22Rv1 (cell line): ENCODE measurements at regions not wholly inside any gene's neighbourhood (a gene's known extent, or its start where the extent isn't known, plus 50 kb on each side); places are given as distances from the start of the nearest gene placed in this dataset.

ENCODE experiments used
- H3K27ac ChIP-seq: fragments of 450-650 bp; 2 replicates; pipeline ENCODE4 v1.5.1; 2017
- ZFX ChIP-seq: fragments of 450-650 bp; IDR thresholded peaks from 2 replicates; pipeline ENCODE4 v1.6.1; 2017; ENCODE audit warnings: antibody characterized with exemption, borderline replicate concordance
- TF ChIP-seq, protein P1 (sequence below): fragments of 450-650 bp; IDR thresholded peaks from 2 replicates; pipeline ENCODE4 v1.5.1; 2017; ENCODE audit warnings: mild to moderate bottlenecking

DNA sequence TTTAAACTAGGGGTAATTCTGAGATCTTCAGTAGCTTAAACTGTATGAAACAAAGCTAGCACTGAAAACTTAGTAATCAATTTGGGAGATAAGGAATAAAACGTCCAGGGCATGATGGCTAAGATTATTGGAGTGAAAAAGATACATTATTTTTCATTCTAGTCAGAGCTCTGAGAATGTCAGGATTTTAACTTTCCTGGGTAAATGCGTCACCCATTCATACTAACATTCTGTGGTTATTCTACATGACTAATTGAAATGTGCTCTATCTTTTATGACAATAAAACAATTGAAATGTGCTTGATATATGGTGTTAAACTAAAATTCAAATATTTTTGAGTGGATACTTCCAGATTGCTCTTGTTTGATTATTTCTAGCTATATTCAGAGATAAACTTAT is 626.0 kb downstream of the EDEM1 start:
- no peak overlapping the region for H3K27ac ChIP-seq
- TF ChIP-seq, protein P1, sequence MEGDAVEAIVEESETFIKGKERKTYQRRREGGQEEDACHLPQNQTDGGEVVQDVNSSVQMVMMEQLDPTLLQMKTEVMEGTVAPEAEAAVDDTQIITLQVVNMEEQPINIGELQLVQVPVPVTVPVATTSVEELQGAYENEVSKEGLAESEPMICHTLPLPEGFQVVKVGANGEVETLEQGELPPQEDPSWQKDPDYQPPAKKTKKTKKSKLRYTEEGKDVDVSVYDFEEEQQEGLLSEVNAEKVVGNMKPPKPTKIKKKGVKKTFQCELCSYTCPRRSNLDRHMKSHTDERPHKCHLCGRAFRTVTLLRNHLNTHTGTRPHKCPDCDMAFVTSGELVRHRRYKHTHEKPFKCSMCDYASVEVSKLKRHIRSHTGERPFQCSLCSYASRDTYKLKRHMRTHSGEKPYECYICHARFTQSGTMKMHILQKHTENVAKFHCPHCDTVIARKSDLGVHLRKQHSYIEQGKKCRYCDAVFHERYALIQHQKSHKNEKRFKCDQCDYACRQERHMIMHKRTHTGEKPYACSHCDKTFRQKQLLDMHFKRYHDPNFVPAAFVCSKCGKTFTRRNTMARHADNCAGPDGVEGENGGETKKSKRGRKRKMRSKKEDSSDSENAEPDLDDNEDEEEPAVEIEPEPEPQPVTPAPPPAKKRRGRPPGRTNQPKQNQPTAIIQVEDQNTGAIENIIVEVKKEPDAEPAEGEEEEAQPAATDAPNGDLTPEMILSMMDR: no peak
- TF ChIP-seq ZFX: no peak

DNA sequence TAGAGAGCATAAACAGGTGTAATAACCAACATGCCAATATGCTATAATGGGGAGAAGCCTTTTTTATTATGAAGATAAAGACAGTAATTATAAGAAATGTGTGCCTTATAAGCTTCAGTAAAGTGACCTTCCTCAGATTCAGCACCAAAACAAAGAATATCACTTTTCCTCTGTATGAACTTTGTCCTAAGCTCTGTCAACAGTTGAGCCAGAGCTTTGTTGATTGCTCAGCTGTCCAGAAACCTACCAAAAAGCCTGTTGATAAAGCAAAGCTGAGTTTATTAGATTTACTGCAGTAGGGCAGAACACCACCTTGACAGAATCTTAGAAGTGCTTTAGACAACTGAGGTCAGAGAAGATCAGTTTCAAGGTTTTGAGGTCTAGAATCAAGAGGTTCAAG is 635.3 kb downstream of the EDEM1 start:
- TF ChIP-seq, protein P1: no peak
- TF ChIP-seq ZFX: no peak
- H3K27ac ChIP-seq: no peak overlapping the region

DNA sequence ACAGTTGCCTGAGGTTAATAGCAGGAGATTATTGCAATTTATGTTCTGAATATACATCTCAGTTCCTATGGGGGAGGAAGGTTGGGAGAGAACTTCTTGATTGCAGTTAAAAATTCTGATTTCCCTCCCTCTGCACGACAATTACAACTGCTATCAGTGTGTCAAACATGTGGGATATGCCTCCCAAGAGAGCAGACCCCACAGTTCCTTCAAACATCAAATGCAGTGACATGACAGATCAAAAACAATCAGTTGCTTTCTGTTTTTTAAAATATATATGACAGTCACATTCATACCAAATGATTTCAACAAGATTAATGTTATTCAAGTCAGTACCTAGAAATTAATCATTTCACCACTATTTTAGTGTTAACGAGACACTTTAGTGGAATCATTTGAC is 639.0 kb downstream of the EDEM1 start:
- no peak overlapping the region for H3K27ac ChIP-seq
- TF ChIP-seq ZFX: no peak

DNA sequence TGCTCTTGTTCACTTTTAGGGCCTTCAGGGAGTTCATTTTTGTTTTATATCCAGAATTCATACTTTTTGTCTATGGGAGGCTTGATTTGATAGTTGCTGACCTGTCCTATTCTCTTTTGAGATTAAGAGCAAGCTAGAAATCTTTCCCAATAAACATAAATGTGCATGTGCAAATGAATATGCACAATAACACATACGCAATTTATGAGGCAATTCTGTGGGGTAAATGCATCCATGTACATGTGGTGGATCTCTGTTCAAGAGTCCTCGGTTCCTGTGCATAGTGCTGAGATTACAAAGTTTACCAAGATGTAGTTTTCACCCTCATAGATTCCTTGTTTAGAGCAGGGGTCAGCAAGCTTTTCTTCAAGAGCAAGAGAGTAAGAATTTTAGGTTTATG is 640.7 kb downstream of the EDEM1 start:
- H3K27ac ChIP-seq: no peak overlapping the region
- TF ChIP-seq ZFX: no peak
- TF ChIP-seq, protein P1: no peak

DNA sequence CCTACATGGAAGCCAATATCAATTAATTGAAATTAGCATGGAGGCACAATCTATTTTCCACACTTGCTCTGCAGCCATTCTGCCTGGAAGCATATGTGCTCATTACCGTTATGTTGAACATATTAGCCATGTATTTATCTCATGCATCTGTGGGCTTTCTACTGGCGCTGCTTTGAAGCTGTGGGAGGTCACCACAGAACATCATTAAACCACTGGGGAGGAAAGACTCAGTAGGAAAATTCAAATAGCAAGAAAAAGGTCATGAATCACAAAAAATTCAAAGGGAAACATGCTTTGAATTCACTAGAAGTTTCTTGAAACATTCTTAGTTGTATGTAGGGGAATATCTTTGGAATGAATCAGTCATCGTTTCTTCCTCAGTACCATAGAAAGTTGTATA is 652.5 kb downstream of the EDEM1 start:
- TF ChIP-seq, protein P1: no peak
- no peak for TF ChIP-seq ZFX
- no peak overlapping the region for H3K27ac ChIP-seq

DNA sequence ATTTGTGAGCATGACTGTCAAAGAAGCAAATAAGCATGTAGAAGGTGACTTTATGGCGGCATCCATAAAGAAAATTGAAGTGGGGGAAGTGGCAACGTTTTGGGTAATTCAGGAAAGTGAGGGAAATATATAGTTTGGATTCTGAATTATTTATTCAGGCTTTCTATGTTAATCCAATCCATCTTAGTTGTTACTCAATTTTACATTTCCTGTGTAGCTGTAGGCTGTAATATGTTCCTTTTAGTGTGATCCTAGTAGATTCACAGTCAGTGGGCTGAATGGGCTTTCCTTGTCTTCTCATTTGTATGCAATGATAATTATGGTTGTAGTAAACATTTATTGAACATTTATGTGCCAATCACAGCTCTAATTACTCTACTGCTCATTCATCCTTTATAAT is 654.1 kb downstream of the EDEM1 start:
- H3K27ac ChIP-seq: no peak overlapping the region
- TF ChIP-seq ZFX: no peak
- TF ChIP-seq, protein P1: no peak

DNA sequence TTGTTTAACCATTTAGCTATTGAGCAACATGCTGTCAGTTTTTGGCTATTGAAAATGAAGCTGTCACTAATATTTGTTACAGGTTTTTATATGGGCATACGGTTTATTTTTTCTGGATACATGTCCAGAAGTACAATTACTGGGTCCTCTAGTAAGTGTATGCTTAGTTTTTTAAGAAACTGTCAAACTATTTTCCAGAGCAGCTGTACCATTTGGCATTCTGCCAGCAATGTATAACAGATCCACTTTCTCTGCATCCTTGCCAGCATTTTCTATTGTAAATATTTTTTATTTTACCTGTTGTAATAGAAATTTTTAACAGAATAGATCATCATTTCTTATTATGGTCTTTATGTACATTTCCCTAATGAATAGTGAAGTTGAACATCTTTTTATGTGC is 658.8 kb downstream of the EDEM1 start:
- no peak for TF ChIP-seq ZFX
- TF ChIP-seq, protein P1: no peak
- H3K27ac ChIP-seq: no peak overlapping the region

DNA sequence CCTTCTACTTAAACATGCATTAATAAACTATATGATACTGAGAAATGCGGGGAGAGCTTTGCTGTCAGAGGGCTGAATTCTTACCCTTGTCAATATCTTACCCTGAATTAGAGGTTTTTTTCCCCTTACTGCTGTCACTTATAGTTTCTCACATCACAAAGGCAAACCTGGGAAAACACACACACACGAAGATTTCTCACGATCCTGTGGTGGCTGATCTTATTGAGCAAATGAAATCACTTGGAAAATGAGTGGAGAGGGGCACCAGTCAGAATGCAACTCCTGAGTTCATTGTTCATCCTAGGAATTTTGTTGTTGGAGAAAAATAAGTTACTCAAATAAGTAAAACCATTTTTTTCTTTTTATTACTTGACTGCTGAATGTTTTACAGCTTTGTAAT is 673.6 kb downstream of the EDEM1 start:
- TF ChIP-seq ZFX: no peak
- TF ChIP-seq, protein P1: no peak
- H3K27ac ChIP-seq: no peak overlapping the region
